Hepatocyte (in vitro differentiated cells): ENCODE measurements at regions not wholly inside any gene's neighbourhood (a gene's known extent, or its start where the extent isn't known, plus 50 kb on each side); places are given as distances from the start of the nearest gene placed in this dataset.

Experiments
- DNase-seq: peaks from one replicate; pipeline ENCODE4 v3.0.0-alpha.2; 2016; ENCODE audit warnings: low spot score
- H2AFZ ChIP-seq: fragments of 200-600 bp; sonication (generic); 2 replicates; pipeline ENCODE4 v1.6.0; 2016; ENCODE audit warnings: antibody characterized with exemption, mild to moderate bottlenecking
- H3K27ac ChIP-seq: fragments of 200-600 bp; sonication (generic); 2 replicates; pipeline ENCODE4 v1.5.1; 2016; ENCODE audit warnings: mild to moderate bottlenecking
- H3K27me3 ChIP-seq: fragments of 200-600 bp; sonication (generic); 2 replicates; pipeline ENCODE4 v1.6.1; 2016
- H3K36me3 ChIP-seq: fragments of 200-600 bp; sonication (generic); replicated peaks from 2 replicates; pipeline ENCODE4 v1.5.1; 2016; ENCODE audit warnings: low read depth; ENCODE audit not compliant: insufficient read depth
- H3K4me1 ChIP-seq: fragments of 200-600 bp; sonication (generic); 2 replicates; pipeline ENCODE4 v1.5.1; 2016; ENCODE audit warnings: mild to moderate bottlenecking, moderate library complexity; ENCODE audit not compliant: insufficient read depth
- H3K4me2 ChIP-seq: fragments of 200-600 bp; sonication (generic); 2 replicates; pipeline ENCODE4 v1.6.0; 2016
- H3K4me3 ChIP-seq: fragments of 200-600 bp; sonication (generic); 2 replicates; pipeline ENCODE4 v1.5.1; 2016; ENCODE audit warnings: mild to moderate bottlenecking
- H3K79me2 ChIP-seq: fragments of 200-600 bp; sonication (generic); 2 replicates; pipeline ENCODE4 v1.6.0; 2017; ENCODE audit warnings: mild to moderate bottlenecking
- H3K9me2 ChIP-seq: fragments of 200-600 bp; sonication (generic); replicated peaks from 2 replicates; pipeline ENCODE4 v1.6.0; 2017; ENCODE audit warnings: mild to moderate bottlenecking; ENCODE audit not compliant: insufficient read depth
- H3K9me3 ChIP-seq: fragments of 200-600 bp; sonication (generic); 2 replicates; pipeline ENCODE4 v1.5.1; 2016; ENCODE audit warnings: low read depth, mild to moderate bottlenecking
- H4K20me1 ChIP-seq: fragments of 200-600 bp; sonication (generic); 2 replicates; pipeline ENCODE4 v1.6.0; 2016; ENCODE audit warnings: mild to moderate bottlenecking; ENCODE audit not compliant: insufficient read depth, poor library complexity, severe bottlenecking
- EZH2 ChIP-seq: fragments of 200-600 bp; sonication (generic); IDR thresholded peaks from 2 replicates; pipeline ENCODE4 v1.6.1; 2016; ENCODE audit warnings: antibody characterized with exemption, mild to moderate bottlenecking, borderline replicate concordance
- EZH2phosphoT487 ChIP-seq: fragments of 200-600 bp; sonication (generic); IDR thresholded peaks from one replicate; pipeline ENCODE4 v1.6.1; 2018; ENCODE audit warnings: antibody characterized with exemption, mild to moderate bottlenecking, low read depth, moderate library complexity; ENCODE audit not compliant: unreplicated experiment, severe bottlenecking
- WGBS: methylation state at CpG from one replicate; pipeline ENCODE4 v1.1.6; 2016; ENCODE audit warnings: low lambda C conversion rate; ENCODE audit errors: missing lambda C conversion rate; 5-methylcytosine and 5-hydroxymethylcytosine counted together
- TF ChIP-seq, protein P1 (sequence below): fragments of 200-600 bp; sonication (generic); IDR thresholded peaks from 2 replicates; pipeline ENCODE4 v1.5.1; 2016; ENCODE audit warnings: antibody characterized with exemption, mild to moderate bottlenecking; ENCODE audit not compliant: poor library complexity

- DNase-seq: no peak
- Histone ChIP-seq H3K4me3 (no peak overlapping the region), H3K9me2 (no peaks in the 10 kb centered on the region), H3K27ac (peak overlapping the region; percentile 95), H3K27me3 (no peaks in the 10 kb centered on the region), H3K79me2 (no peaks in the 10 kb centered on the region), H4K20me1 (no peaks in the 10 kb centered on the region), H3K4me2 (peak overlapping the region; percentile 32), H3K4me1 (peaks cover 18% of the 10 kb centered on the region), H3K36me3 (no peaks in the 10 kb centered on the region), H3K9me3 (peaks cover 5% of the 10 kb centered on the region), H2AFZ (no peak overlapping the region)
- TF ChIP-seq EZH2: no peak
- TF ChIP-seq, protein P1, sequence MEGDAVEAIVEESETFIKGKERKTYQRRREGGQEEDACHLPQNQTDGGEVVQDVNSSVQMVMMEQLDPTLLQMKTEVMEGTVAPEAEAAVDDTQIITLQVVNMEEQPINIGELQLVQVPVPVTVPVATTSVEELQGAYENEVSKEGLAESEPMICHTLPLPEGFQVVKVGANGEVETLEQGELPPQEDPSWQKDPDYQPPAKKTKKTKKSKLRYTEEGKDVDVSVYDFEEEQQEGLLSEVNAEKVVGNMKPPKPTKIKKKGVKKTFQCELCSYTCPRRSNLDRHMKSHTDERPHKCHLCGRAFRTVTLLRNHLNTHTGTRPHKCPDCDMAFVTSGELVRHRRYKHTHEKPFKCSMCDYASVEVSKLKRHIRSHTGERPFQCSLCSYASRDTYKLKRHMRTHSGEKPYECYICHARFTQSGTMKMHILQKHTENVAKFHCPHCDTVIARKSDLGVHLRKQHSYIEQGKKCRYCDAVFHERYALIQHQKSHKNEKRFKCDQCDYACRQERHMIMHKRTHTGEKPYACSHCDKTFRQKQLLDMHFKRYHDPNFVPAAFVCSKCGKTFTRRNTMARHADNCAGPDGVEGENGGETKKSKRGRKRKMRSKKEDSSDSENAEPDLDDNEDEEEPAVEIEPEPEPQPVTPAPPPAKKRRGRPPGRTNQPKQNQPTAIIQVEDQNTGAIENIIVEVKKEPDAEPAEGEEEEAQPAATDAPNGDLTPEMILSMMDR: no peak
- TF ChIP-seq EZH2phosphoT487: no peak
- WGBS: 64% methylated on average over 8 of the region's 8 CpGs
Measured at GRCh38 chr12:124233846-124234640, 60.9 kb upstream of the RFLNA start.

DNA sequence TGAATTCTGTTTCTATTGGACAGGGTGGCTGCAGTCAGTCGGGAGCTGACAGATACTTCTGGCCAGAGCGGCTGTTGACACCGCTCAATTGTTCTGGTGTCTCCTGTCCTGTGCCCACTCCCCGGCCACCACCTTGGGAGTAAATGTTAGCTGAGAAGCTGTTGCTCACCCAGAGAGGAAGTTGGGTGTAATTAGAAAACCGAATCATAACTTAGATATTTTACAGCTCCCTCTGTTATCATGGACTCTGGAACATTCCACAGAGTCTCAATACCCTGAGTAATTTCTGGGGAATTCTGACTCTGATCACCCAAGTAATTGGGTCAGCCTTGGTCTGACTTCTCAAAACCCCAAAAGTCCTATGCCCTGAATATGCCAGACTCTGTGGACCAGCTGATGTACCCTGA, 58.3 kb upstream of the RFLNA start:
- Histone ChIP-seq H3K27ac (peak overlapping the region; percentile 97), H3K27me3 (no peaks in the 10 kb centered on the region), H2AFZ (no peak overlapping the region), H3K4me1 (peaks cover 32% of the 10 kb centered on the region), H4K20me1 (no peaks in the 10 kb centered on the region), H3K4me2 (no peak overlapping the region), H3K9me2 (no peaks in the 10 kb centered on the region), H3K36me3 (no peaks in the 10 kb centered on the region), H3K9me3 (no peaks in the 10 kb centered on the region), H3K79me2 (no peaks in the 10 kb centered on the region), H3K4me3 (no peak overlapping the region)
- TF ChIP-seq EZH2phosphoT487: no peak
- TF ChIP-seq EZH2: no peak
- no peak for DNase-seq
- WGBS: 69% methylated on average over 5 of the region's 5 CpGs

GRCh38 chr12:124238886-124239285, 56.0 kb upstream of the RFLNA start:
- Histone ChIP-seq H4K20me1 (no peaks in the 10 kb centered on the region), H3K4me3 (no peak overlapping the region), H3K4me1 (peaks cover 19% of the 10 kb centered on the region), H3K36me3 (no peaks in the 10 kb centered on the region), H3K27me3 (no peaks in the 10 kb centered on the region), H3K27ac (peak overlapping the region; percentile 97), H3K4me2 (peak overlapping the region; percentile 31), H2AFZ (no peak overlapping the region), H3K9me3 (no peaks in the 10 kb centered on the region), H3K9me2 (no peaks in the 10 kb centered on the region), H3K79me2 (no peaks in the 10 kb centered on the region)
- 23% methylated on average over 4 of the region's 4 CpGs for WGBS
- peak; percentile 63 for DNase-seq
- TF ChIP-seq, protein P1: no peak
- TF ChIP-seq EZH2: no peak
- TF ChIP-seq EZH2phosphoT487: no peak

DNA sequence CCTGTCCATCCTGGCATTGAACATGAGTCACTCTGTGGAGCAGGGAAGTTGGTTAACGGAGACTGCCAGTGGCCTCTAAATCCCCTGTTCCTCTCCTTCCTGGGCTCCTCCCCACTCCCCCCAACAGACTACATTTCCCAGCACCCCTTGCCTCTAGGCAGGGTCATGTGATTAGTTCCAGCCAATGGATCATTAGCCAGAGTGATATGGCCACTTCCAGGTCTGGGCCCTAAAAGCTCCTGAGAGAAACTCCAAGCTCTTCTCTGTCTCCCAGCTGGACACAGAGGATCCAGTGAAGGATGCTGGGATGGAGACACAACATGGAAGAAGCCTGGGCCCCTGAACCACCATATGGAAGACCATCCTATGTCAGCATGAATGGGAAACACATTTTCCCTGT, 54.4 kb upstream of the RFLNA start:
- Histone ChIP-seq H4K20me1 (no peaks in the 10 kb centered on the region), H2AFZ (no peak overlapping the region), H3K4me2 (no peak overlapping the region), H3K4me1 (peaks cover 18% of the 10 kb centered on the region), H3K79me2 (no peaks in the 10 kb centered on the region), H3K9me2 (no peaks in the 10 kb centered on the region), H3K4me3 (no peak overlapping the region), H3K36me3 (no peaks in the 10 kb centered on the region), H3K27me3 (no peaks in the 10 kb centered on the region), H3K9me3 (no peaks in the 10 kb centered on the region), H3K27ac (peak overlapping the region; percentile 97)
- WGBS: 87% methylated on average over 1 of the region's 1 CpG
- TF ChIP-seq EZH2phosphoT487 (no peak), EZH2 (no peak)
- TF ChIP-seq, protein P1: no peak
- DNase-seq: no peak
